OCI-LY1 (cell line): ENCODE measurements at regions not wholly inside any gene's neighbourhood (a gene's known extent, or its start where the extent isn't known, plus 50 kb on each side); places are given as distances from the start of the nearest gene placed in this dataset.

Experiments used
- H2AFZ ChIP-seq: fragments of 200-600 bp; sonication (generic), shearing (Covaris generic); 2 replicates; pipeline ENCODE4 v1.6.0; 2014; ENCODE audit warnings: antibody characterized with exemption, mild to moderate bottlenecking, low read length
- H3F3A ChIP-seq: fragments of 200-600 bp; sonication (generic), shearing (Covaris generic); 2 replicates; pipeline ENCODE4 v1.6.0; 2014; ENCODE audit warnings: mild to moderate bottlenecking, antibody characterized with exemption, low read length, moderate library complexity; ENCODE audit not compliant: insufficient read depth
- H3K27ac ChIP-seq: fragments of 200-600 bp; sonication (generic); 2 replicates; pipeline ENCODE4 v1.5.1; 2014; ENCODE audit warnings: low read length, mixed run types, mild to moderate bottlenecking, low read depth; ENCODE audit not compliant: poor library complexity, severe bottlenecking
- H3K27me3 ChIP-seq: fragments of 200-600 bp; sonication (generic); 2 replicates; pipeline ENCODE4 v1.6.0; 2014; ENCODE audit warnings: antibody characterized with exemption, mild to moderate bottlenecking, low read length, moderate library complexity; ENCODE audit not compliant: insufficient read depth
- H3K36me3 ChIP-seq: fragments of 200-600 bp; sonication (generic); 2 replicates; pipeline ENCODE4 v1.6.1; 2014; ENCODE audit warnings: mild to moderate bottlenecking, antibody characterized with exemption, low read length, moderate library complexity, mixed read lengths; ENCODE audit not compliant: insufficient read depth
- H3K4me1 ChIP-seq: fragments of 200-600 bp; sonication (generic); 2 replicates; pipeline ENCODE4 v1.5.1; 2014; ENCODE audit warnings: mild to moderate bottlenecking, low read length, moderate library complexity; ENCODE audit not compliant: insufficient read depth, severe bottlenecking
- H3K4me2 ChIP-seq: fragments of 200-600 bp; sonication (generic), shearing (Covaris generic); 2 replicates; pipeline ENCODE4 v1.6.1; 2014; ENCODE audit warnings: low read length
- H3K4me3 ChIP-seq: fragments of 200-600 bp; sonication (generic); 2 replicates; pipeline ENCODE4 v1.5.1; 2014; ENCODE audit warnings: low read length, low read depth, mild to moderate bottlenecking, mixed read lengths; ENCODE audit not compliant: poor library complexity, severe bottlenecking
- H3K79me2 ChIP-seq: fragments of 200-600 bp; shearing (Covaris generic); 2 replicates; pipeline ENCODE4 v1.6.1; 2016; ENCODE audit warnings: mixed run types, low read length, mixed read lengths; ENCODE audit not compliant: insufficient read depth
- H3K9ac ChIP-seq: fragments of 200-600 bp; sonication (generic), shearing (Covaris generic); 2 replicates; pipeline ENCODE4 v1.6.1; 2014; ENCODE audit warnings: mild to moderate bottlenecking, low read length, mixed read lengths
- H3K9me2 ChIP-seq: fragments of 200-600 bp; sonication (generic), shearing (Covaris generic); 2 replicates; pipeline ENCODE4 v1.6.1; 2014; ENCODE audit warnings: low read depth, mild to moderate bottlenecking, low read length, mixed read lengths
- H3K9me3 ChIP-seq: fragments of 200-600 bp; shearing (Covaris generic); 2 replicates; pipeline ENCODE4 v1.6.1; 2014; ENCODE audit warnings: low read length, mixed read lengths
- H4K20me1 ChIP-seq: fragments of 200-600 bp; sonication (generic), shearing (Covaris generic); 2 replicates; pipeline ENCODE4 v1.6.0; 2016; ENCODE audit warnings: mild to moderate bottlenecking, low read length; ENCODE audit not compliant: insufficient read depth
- EZH2 ChIP-seq: fragments of 200-600 bp; sonication (generic), shearing (Covaris generic); IDR thresholded peaks from 2 replicates; pipeline ENCODE4 v1.8.0; 2017; ENCODE audit warnings: borderline replicate concordance, mixed run types, mild to moderate bottlenecking, antibody characterized with exemption, low read length, moderate library complexity, mixed read lengths
- TF ChIP-seq, protein P1 (sequence below): fragments of 200-600 bp; sonication (generic), shearing (Covaris generic); IDR thresholded peaks from 2 replicates; pipeline ENCODE4 v1.5.1; 2017; ENCODE audit warnings: mild to moderate bottlenecking, antibody characterized with exemption, low read length, moderate library complexity, mixed read lengths

DNA sequence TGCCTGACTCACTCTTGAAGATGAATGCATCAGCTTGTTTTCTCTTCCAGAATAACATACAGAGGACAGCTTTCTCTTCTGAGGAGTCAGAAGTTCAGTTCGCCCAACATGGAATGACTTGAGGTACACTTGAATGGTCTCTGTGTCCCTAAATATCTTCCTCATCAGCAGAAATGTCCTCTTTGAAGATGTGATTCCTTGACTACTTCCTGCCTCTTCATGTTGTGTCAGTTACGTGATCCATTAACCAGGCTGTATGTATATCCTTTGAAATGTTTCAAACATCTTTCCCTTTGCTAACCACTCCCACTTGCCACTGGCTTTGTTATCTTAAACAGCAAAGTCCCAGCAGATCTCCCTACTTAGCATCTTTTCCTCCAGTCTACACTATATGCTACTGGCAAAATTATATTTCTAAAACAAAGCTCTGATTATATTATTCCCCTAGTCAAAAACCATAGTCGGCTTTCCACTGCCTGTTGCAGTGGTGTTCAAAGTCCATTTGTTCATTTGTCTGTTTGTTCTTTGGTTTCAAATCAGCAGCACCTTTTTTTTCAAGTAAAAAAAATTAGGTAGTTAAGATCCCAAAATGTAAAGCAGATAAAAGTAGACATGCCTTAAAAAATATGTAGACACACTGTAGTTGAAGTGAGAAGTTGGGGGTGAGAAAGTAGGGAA is 82.1 kb upstream of the PAK3 start:
- Histone ChIP-seq H3F3A (no peaks in the 10 kb centered on the region), H3K27me3 (no peaks in the 10 kb centered on the region), H3K9me3 (no peaks in the 10 kb centered on the region), H3K9me2 (no peaks in the 10 kb centered on the region), H4K20me1 (no peaks in the 10 kb centered on the region), H3K4me2 (no peak overlapping the region), H3K27ac (no peak overlapping the region), H3K79me2 (no peaks in the 10 kb centered on the region), H3K9ac (no peak overlapping the region), H3K36me3 (no peaks in the 10 kb centered on the region), H3K4me3 (no peak overlapping the region), H3K4me1 (no peaks in the 10 kb centered on the region), H2AFZ (no peak overlapping the region)
- no peak for TF ChIP-seq EZH2
- TF ChIP-seq, protein P1, sequence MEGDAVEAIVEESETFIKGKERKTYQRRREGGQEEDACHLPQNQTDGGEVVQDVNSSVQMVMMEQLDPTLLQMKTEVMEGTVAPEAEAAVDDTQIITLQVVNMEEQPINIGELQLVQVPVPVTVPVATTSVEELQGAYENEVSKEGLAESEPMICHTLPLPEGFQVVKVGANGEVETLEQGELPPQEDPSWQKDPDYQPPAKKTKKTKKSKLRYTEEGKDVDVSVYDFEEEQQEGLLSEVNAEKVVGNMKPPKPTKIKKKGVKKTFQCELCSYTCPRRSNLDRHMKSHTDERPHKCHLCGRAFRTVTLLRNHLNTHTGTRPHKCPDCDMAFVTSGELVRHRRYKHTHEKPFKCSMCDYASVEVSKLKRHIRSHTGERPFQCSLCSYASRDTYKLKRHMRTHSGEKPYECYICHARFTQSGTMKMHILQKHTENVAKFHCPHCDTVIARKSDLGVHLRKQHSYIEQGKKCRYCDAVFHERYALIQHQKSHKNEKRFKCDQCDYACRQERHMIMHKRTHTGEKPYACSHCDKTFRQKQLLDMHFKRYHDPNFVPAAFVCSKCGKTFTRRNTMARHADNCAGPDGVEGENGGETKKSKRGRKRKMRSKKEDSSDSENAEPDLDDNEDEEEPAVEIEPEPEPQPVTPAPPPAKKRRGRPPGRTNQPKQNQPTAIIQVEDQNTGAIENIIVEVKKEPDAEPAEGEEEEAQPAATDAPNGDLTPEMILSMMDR = no peak

DNA sequence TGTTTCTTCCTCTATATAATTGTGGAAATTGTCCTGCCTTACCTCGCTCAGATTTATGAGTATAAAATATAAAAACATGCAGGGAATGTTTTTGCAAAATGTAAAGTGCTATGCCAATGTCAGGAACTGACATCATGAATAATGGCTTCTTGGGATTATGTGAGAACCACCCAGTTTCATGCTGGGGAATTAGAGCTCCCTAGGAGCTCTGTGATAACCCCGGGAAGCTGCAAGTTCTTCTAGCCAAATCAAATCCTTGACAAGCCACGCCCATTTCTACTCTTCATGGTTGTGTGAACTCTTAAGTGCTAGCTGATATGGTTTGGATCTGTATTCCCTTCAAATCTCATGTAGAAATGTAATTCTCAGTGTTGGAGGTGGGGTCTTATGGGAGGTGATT is 85.9 kb upstream of the PAK3 start:
- Histone ChIP-seq H3K4me3 (no peak overlapping the region), H3K9me3 (no peaks in the 10 kb centered on the region), H3K9ac (no peak overlapping the region), H3F3A (no peaks in the 10 kb centered on the region), H3K4me1 (no peaks in the 10 kb centered on the region), H3K9me2 (no peaks in the 10 kb centered on the region), H3K4me2 (no peak overlapping the region), H3K27ac (no peak overlapping the region), H3K27me3 (no peaks in the 10 kb centered on the region), H4K20me1 (no peaks in the 10 kb centered on the region), H3K36me3 (no peaks in the 10 kb centered on the region), H2AFZ (no peak overlapping the region), H3K79me2 (no peaks in the 10 kb centered on the region)
- TF ChIP-seq, protein P1 = no peak
- no peak for TF ChIP-seq EZH2

DNA sequence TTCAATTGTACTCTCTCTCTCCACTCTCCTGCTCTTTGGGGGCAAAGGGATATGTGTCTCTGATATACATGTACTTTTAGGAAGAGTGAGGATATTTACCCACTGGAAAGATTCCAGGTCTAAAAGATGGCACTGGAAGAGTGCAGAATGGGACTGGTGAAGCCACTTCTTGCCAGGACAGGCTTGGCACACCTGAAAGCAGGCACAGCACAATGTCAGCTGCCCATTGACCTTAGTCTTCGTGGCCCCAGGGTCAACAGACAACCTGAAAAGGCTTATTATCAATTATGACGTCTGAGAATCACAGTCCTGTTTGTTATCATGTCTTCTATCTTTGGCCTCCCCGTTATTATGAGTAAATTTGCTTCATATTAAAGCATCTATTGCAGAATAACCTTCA is 86.7 kb upstream of the PAK3 start:
- Histone ChIP-seq H3K9me2 (no peaks in the 10 kb centered on the region), H3K36me3 (no peaks in the 10 kb centered on the region), H4K20me1 (no peaks in the 10 kb centered on the region), H3K27ac (no peak overlapping the region), H3K9ac (no peak overlapping the region), H3K9me3 (no peaks in the 10 kb centered on the region), H3K4me3 (no peak overlapping the region), H2AFZ (no peak overlapping the region), H3F3A (no peaks in the 10 kb centered on the region), H3K4me2 (no peak overlapping the region), H3K79me2 (no peaks in the 10 kb centered on the region), H3K4me1 (no peaks in the 10 kb centered on the region), H3K27me3 (no peaks in the 10 kb centered on the region)
- no peak for TF ChIP-seq EZH2
- TF ChIP-seq, protein P1 = no peak
